Osteoblast (primary cell): ENCODE measurements at regions not wholly inside any gene's neighbourhood (a gene's known extent, or its start where the extent isn't known, plus 50 kb on each side); places are given as distances from the start of the nearest gene placed in this dataset.

Experiments used
- DNase-seq: peaks from one replicate; pipeline ENCODE4 v3.0.0; 2011; ENCODE audit warnings: low spot score, mixed read lengths; ENCODE audit not compliant: insufficient read length; ENCODE audit errors: missing footprints
- H2AFZ ChIP-seq: 2 replicates; pipeline ENCODE4 v1.6.0; 2011; ENCODE audit warnings: mild to moderate bottlenecking, low read length
- H3K27ac ChIP-seq: 2 replicates; pipeline ENCODE4 v1.5.1; 2011; ENCODE audit warnings: mild to moderate bottlenecking, low read depth, low read length, moderate library complexity
- H3K27me3 ChIP-seq: 2 replicates; pipeline ENCODE4 v1.6.0; 2012; ENCODE audit warnings: mild to moderate bottlenecking, control low read depth, inconsistent platforms, low read length, moderate library complexity; ENCODE audit not compliant: insufficient read depth
- H3K36me3 ChIP-seq: 2 replicates; pipeline ENCODE4 v1.5.1; 2011; ENCODE audit warnings: mild to moderate bottlenecking, low read length, control low read depth, moderate library complexity; ENCODE audit not compliant: insufficient read depth
- H3K4me1 ChIP-seq: 2 replicates; pipeline ENCODE4 v1.5.1; 2011; ENCODE audit warnings: mild to moderate bottlenecking, low read length, control low read depth, moderate library complexity; ENCODE audit not compliant: insufficient read depth
- H3K4me2 ChIP-seq: 2 replicates; pipeline ENCODE4 v1.6.0; 2011; ENCODE audit warnings: mild to moderate bottlenecking, low read length; ENCODE audit not compliant: insufficient read depth
- H3K4me3 ChIP-seq: fragments of 200-600 bp; sonication (generic); 3 replicates; pipeline ENCODE4 v1.5.1; 2012; ENCODE audit warnings: mild to moderate bottlenecking, low read length, inconsistent platforms; ENCODE audit not compliant: insufficient read depth
- H3K79me2 ChIP-seq: 2 replicates; pipeline ENCODE4 v1.6.0; 2012; ENCODE audit warnings: mild to moderate bottlenecking, low read length, control low read depth, inconsistent platforms; ENCODE audit not compliant: insufficient read depth
- H3K9me3 ChIP-seq: 2 replicates; pipeline ENCODE4 v1.5.1; 2011; ENCODE audit warnings: low read depth, low read length, control low read depth
- H4K20me1 ChIP-seq: 2 replicates; pipeline ENCODE4 v1.6.0; 2012; ENCODE audit warnings: mild to moderate bottlenecking, low read length, control low read depth; ENCODE audit not compliant: insufficient read depth
- TF ChIP-seq, protein P1 (sequence below): IDR thresholded peaks from 2 replicates; pipeline ENCODE4 v1.5.1; 2011; ENCODE audit warnings: mild to moderate bottlenecking, low read depth, low read length, moderate library complexity; ENCODE audit errors: extremely low read depth

DNA sequence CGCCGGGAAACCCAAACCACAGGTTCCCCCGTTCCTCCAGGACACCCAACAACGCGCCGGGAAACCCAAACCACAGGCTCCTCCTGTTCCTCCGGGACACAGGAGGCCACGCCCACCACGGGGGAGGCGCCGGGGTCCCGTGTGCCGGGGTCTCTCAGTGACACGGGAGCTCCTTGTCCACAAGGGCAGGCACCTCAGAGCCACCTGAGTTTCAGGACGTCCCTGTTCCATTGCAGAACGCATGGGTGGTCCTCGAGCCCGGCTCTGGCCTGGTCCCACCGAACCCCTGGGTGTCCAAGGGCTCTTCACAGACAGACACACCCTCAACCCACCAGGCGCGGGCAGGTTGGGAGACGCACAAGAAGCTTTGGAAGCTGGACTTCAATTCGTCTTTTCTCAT, 57.6 kb upstream of the ADGRA1 start:
- Histone ChIP-seq H3K4me2 (no peak overlapping the region), H3K4me3 (no peak overlapping the region), H2AFZ (no peak overlapping the region), H4K20me1 (no peaks in the 10 kb centered on the region), H3K4me1 (no peaks in the 10 kb centered on the region), H3K27ac (no peak overlapping the region), H3K27me3 (peaks cover 22% of the 10 kb centered on the region), H3K9me3 (no peaks in the 10 kb centered on the region), H3K79me2 (no peaks in the 10 kb centered on the region), H3K36me3 (no peaks in the 10 kb centered on the region)
- TF ChIP-seq, protein P1, sequence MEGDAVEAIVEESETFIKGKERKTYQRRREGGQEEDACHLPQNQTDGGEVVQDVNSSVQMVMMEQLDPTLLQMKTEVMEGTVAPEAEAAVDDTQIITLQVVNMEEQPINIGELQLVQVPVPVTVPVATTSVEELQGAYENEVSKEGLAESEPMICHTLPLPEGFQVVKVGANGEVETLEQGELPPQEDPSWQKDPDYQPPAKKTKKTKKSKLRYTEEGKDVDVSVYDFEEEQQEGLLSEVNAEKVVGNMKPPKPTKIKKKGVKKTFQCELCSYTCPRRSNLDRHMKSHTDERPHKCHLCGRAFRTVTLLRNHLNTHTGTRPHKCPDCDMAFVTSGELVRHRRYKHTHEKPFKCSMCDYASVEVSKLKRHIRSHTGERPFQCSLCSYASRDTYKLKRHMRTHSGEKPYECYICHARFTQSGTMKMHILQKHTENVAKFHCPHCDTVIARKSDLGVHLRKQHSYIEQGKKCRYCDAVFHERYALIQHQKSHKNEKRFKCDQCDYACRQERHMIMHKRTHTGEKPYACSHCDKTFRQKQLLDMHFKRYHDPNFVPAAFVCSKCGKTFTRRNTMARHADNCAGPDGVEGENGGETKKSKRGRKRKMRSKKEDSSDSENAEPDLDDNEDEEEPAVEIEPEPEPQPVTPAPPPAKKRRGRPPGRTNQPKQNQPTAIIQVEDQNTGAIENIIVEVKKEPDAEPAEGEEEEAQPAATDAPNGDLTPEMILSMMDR = no peak
- DNase-seq = no peak

DNA sequence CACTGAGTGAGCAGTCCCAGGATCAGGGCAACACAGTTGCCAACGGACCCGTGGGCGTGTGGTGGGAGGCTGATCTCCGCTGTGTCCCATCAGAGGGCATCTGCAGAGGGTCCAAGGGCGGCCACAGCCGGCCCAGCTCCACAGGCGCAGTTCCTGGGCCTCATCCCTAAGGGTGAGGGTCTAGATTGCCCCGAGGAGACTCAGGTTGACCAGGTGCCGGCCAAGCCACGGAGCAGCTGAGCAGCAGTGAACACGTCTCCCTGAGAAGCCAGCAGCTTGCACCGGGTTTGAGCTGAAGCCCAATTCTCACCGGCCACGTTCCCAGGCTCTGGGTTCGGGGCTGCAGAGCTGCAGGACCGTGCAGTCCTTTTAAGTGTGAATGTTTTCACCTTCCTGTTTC, 58.8 kb upstream of the ADGRA1 start:
- TF ChIP-seq, protein P1 = no peak
- Histone ChIP-seq H3K27ac (no peak overlapping the region), H3K27me3 (peaks cover 15% of the 10 kb centered on the region), H3K79me2 (no peaks in the 10 kb centered on the region), H4K20me1 (no peaks in the 10 kb centered on the region), H3K36me3 (no peaks in the 10 kb centered on the region), H3K4me3 (no peak overlapping the region), H3K4me2 (no peak overlapping the region), H3K9me3 (no peaks in the 10 kb centered on the region), H3K4me1 (no peaks in the 10 kb centered on the region), H2AFZ (no peak overlapping the region)
- DNase-seq = no peak

DNA sequence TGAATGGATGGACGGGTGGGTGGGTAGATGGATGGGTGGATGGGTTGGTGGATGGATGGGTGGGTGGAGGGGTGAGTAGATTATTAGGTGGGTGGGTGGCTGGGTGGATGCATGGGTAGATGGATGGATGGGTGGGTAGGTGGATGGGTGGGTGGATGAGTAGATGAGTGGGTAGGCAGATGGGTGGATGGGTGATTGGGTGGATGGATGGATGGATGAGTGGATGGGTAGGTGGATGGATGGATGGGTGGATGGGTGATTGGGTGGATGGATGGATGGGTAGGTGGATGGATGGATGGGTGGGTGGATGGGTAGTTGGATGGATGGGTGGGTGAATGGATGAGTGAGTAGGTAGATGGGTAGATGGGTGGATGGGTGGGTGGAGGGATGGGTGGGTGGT, 59.6 kb upstream of the ADGRA1 start:
- no peaks in the 10 kb centered on the region for H4K20me1 ChIP-seq
- no peaks in the 10 kb centered on the region for H3K4me1 ChIP-seq
- TF ChIP-seq, protein P1 = no peak
- peaks cover 13% of the 10 kb centered on the region for H3K27me3 ChIP-seq
- no peaks in the 10 kb centered on the region for H3K9me3 ChIP-seq
- DNase-seq = no peak
- H3K79me2 ChIP-seq = no peaks in the 10 kb centered on the region
- no peak overlapping the region for H3K4me2 ChIP-seq
- H3K27ac ChIP-seq = no peak overlapping the region
- no peak overlapping the region for H2AFZ ChIP-seq
- H3K4me3 ChIP-seq = no peak overlapping the region
- H3K36me3 ChIP-seq = no peaks in the 10 kb centered on the region

DNA sequence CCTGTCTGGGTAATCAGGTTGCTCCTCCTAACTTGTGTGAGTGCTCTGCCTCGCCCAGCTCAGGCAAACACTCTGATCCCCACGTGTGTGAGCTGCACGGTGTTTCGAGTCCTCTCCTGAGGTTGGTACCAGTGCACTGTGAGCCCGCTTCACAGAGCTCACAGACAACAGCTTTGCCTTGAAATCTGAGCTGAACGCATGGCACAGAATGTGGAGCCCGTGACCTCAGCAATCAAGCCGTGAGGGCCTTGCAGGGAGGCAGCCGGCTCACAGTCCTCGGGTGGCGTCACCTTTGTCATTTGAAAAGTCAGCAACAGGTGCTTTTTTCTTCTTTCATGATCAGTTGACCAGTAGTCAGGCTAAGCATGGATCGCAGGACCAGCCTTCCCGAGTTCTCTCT, 60.2 kb upstream of the ADGRA1 start:
- no peak for DNase-seq

More for the DNA sequence above, 60.2 kb upstream of the ADGRA1 start:
- Histone ChIP-seq H3K9me3 (no peaks in the 10 kb centered on the region), H4K20me1 (no peaks in the 10 kb centered on the region), H3K36me3 (no peaks in the 10 kb centered on the region), H2AFZ (no peak overlapping the region), H3K27ac (no peak overlapping the region), H3K4me3 (no peak overlapping the region), H3K4me2 (no peak overlapping the region), H3K4me1 (no peaks in the 10 kb centered on the region), H3K79me2 (no peaks in the 10 kb centered on the region), H3K27me3 (peaks cover 13% of the 10 kb centered on the region)
- TF ChIP-seq, protein P1 = no peak
